HEK293 (cell line): ENCODE measurements at regions not wholly inside any gene's neighbourhood (a gene's known extent, or its start where the extent isn't known, plus 50 kb on each side); places are given as distances from the start of the nearest gene placed in this dataset.

ENCODE experiments used
- CTCF ChIA-PET: fragments of 350-600 bp; formaldehyde crosslinking; extraction: SDS; loops from one replicate; lab custom pipeline; 2021; ENCODE audit warnings: antibody characterized with exemption; lab: Yijun Ruan, JAX
- POLR2A ChIA-PET: fragments of 300-600 bp; formaldehyde crosslinking; extraction: SDS; loops from one replicate; lab custom pipeline; 2020; ENCODE audit warnings: antibody characterized with exemption, inconsistent platforms; lab: Yijun Ruan, JAX
- H3K27ac ChIP-seq: fragments of 200-500 bp; sonication (Bioruptor generic); 2 replicates; pipeline ENCODE4 v1.5.1; 2014; ENCODE audit warnings: low read depth, low read length, control low read depth, inconsistent platforms; ENCODE audit errors: extremely low read depth
- H3K36me3 ChIP-seq, 2 experiments: fragments of 200-500 bp in 1 of 2; sonication (Bioruptor generic) in 1 of 2; 1 replicate in 1 of 2; 2 replicates in 1 of 2; pipeline ENCODE4 v1.5.1; 2014 to 2017; ENCODE audit warnings: inconsistent platforms in 2 of 2, low read length in 2 of 2; ENCODE audit not compliant: control insufficient read depth in 2 of 2, insufficient read depth in 1 of 2
- H3K4me1 ChIP-seq: fragments of 200-500 bp; sonication (Bioruptor generic); 2 replicates; pipeline ENCODE4 v1.5.1; 2014; ENCODE audit warnings: mild to moderate bottlenecking, low read length, inconsistent platforms; ENCODE audit not compliant: control insufficient read depth, insufficient read depth
- H3K4me3 ChIP-seq: 2 replicates; pipeline ENCODE4 v1.5.1; 2011; ENCODE audit warnings: low read depth, mild to moderate bottlenecking, control low read depth, low read length, moderate library complexity
- H3K9me3 ChIP-seq: fragments of 200-500 bp; sonication (Bioruptor generic); 2 replicates; pipeline ENCODE4 v1.5.1; 2014; ENCODE audit warnings: low read depth, low read length, inconsistent platforms; ENCODE audit not compliant: control insufficient read depth, insufficient read depth
- BCL6B ChIP-seq: fragments of 450-650 bp; formaldehyde crosslinking; IDR thresholded peaks from 2 replicates; pipeline ENCODE4 v1.5.1; 2017; ENCODE audit warnings: missing biosample characterization, missing genetic modification characterization
- KLF1 ChIP-seq: fragments of 450-650 bp; formaldehyde crosslinking; IDR thresholded peaks from 2 replicates; pipeline ENCODE4 v1.5.1; 2016; ENCODE audit warnings: missing biosample characterization, missing genetic modification characterization
- MZF1 ChIP-seq: fragments of 450-650 bp; formaldehyde crosslinking; IDR thresholded peaks from 2 replicates; pipeline ENCODE4 v1.5.1; 2017; ENCODE audit warnings: missing biosample characterization, missing genetic modification characterization, borderline replicate concordance
- RBAK ChIP-seq: fragments of 450-650 bp; formaldehyde crosslinking; IDR thresholded peaks from 2 replicates; pipeline ENCODE4 v1.5.1; 2016; ENCODE audit warnings: missing biosample characterization, missing genetic modification characterization
- SCRT2 ChIP-seq: fragments of 450-650 bp; formaldehyde crosslinking; IDR thresholded peaks from 2 replicates; pipeline ENCODE4 v1.5.1; 2016; ENCODE audit warnings: missing biosample characterization, missing genetic modification characterization
- SP3 ChIP-seq: fragments of 450-650 bp; formaldehyde crosslinking; IDR thresholded peaks from 2 replicates; pipeline ENCODE4 v1.5.1; 2016; ENCODE audit warnings: missing biosample characterization, missing genetic modification characterization
- ZBTB17 ChIP-seq: fragments of 450-650 bp; formaldehyde crosslinking; IDR thresholded peaks from 2 replicates; pipeline ENCODE4 v1.5.1; 2016; ENCODE audit warnings: missing biosample characterization, missing genetic modification characterization
- ZBTB7A ChIP-seq: fragments of 450-650 bp; formaldehyde crosslinking; IDR thresholded peaks from 2 replicates; pipeline ENCODE4 v1.5.1; 2016; ENCODE audit warnings: low read depth, missing biosample characterization, missing genetic modification characterization
- ZEB2 ChIP-seq: fragments of 450-650 bp; formaldehyde crosslinking; IDR thresholded peaks from 2 replicates; pipeline ENCODE4 v1.5.1; 2016; ENCODE audit warnings: missing biosample characterization, missing genetic modification characterization
- ZFHX2 ChIP-seq: fragments of 450-650 bp; formaldehyde crosslinking; conservative IDR thresholded peaks from 2 replicates; pipeline ENCODE4 v1.5.1; 2016; ENCODE audit warnings: missing biosample characterization, missing genetic modification characterization
- ZFP37 ChIP-seq: fragments of 450-650 bp; formaldehyde crosslinking; IDR thresholded peaks from 2 replicates; pipeline ENCODE4 v1.5.1; 2016; ENCODE audit warnings: missing biosample characterization, missing genetic modification characterization
- ZFP41 ChIP-seq: fragments of 450-650 bp; formaldehyde crosslinking; IDR thresholded peaks from 2 replicates; pipeline ENCODE4 v1.5.1; 2016; ENCODE audit warnings: missing biosample characterization, missing genetic modification characterization, borderline replicate concordance
- ZNF114 ChIP-seq: fragments of 450-650 bp; formaldehyde crosslinking; IDR thresholded peaks from 2 replicates; pipeline ENCODE4 v1.5.0; 2017; ENCODE audit warnings: missing biosample characterization, missing genetic modification characterization
- ZNF174 ChIP-seq: fragments of 450-650 bp; formaldehyde crosslinking; IDR thresholded peaks from 2 replicates; pipeline ENCODE4 v1.5.0; 2017; ENCODE audit warnings: missing biosample characterization, mild to moderate bottlenecking, missing genetic modification characterization
- ZNF223 ChIP-seq: fragments of 450-650 bp; formaldehyde crosslinking; IDR thresholded peaks from 2 replicates; pipeline ENCODE4 v1.5.1; 2016; ENCODE audit warnings: missing biosample characterization, missing genetic modification characterization
- ZNF26 ChIP-seq: fragments of 450-650 bp; formaldehyde crosslinking; IDR thresholded peaks from 2 replicates; pipeline ENCODE4 v1.5.1; 2016; ENCODE audit warnings: missing biosample characterization, missing genetic modification characterization
- ZNF302 ChIP-seq: fragments of 450-650 bp; formaldehyde crosslinking; IDR thresholded peaks from 2 replicates; pipeline ENCODE4 v1.5.1; 2016; ENCODE audit warnings: missing biosample characterization, missing genetic modification characterization, low read depth
- ZNF324 ChIP-seq: fragments of 450-650 bp; formaldehyde crosslinking; IDR thresholded peaks from 2 replicates; pipeline ENCODE4 v1.5.1; 2016; ENCODE audit warnings: missing biosample characterization, missing genetic modification characterization
- ZNF341 ChIP-seq: fragments of 450-650 bp; formaldehyde crosslinking; IDR thresholded peaks from 2 replicates; pipeline ENCODE4; 2016; ENCODE audit warnings: low read depth, missing biosample characterization, missing genetic modification characterization
- ZNF362 ChIP-seq: fragments of 450-650 bp; formaldehyde crosslinking; IDR thresholded peaks from 2 replicates; pipeline ENCODE4 v1.5.1; 2016; ENCODE audit warnings: missing biosample characterization, missing genetic modification characterization
- ZNF416 ChIP-seq: fragments of 450-650 bp; formaldehyde crosslinking; IDR thresholded peaks from 2 replicates; pipeline ENCODE4 v1.5.1; 2016; ENCODE audit warnings: missing biosample characterization, missing genetic modification characterization
- ZNF473 ChIP-seq: fragments of 450-650 bp; formaldehyde crosslinking; IDR thresholded peaks from 2 replicates; pipeline ENCODE4 v1.5.1; 2017; ENCODE audit warnings: missing biosample characterization, missing genetic modification characterization
- ZNF548 ChIP-seq: fragments of 450-650 bp; formaldehyde crosslinking; IDR thresholded peaks from 2 replicates; pipeline ENCODE4 v1.5.1; 2016; ENCODE audit warnings: missing biosample characterization, missing genetic modification characterization
- ZNF571 ChIP-seq: fragments of 450-650 bp; formaldehyde crosslinking; IDR thresholded peaks from 2 replicates; pipeline ENCODE4 v1.5.0; 2017; ENCODE audit warnings: missing biosample characterization, missing genetic modification characterization
- ZNF629 ChIP-seq: fragments of 450-650 bp; formaldehyde crosslinking; IDR thresholded peaks from 2 replicates; pipeline ENCODE4 v1.5.1; 2017; ENCODE audit warnings: missing biosample characterization, missing genetic modification characterization
- ZNF654 ChIP-seq: fragments of 450-650 bp; formaldehyde crosslinking; IDR thresholded peaks from 2 replicates; pipeline ENCODE4 v1.5.1; 2016; ENCODE audit warnings: low read depth, missing biosample characterization, missing genetic modification characterization
- ZNF664 ChIP-seq: fragments of 450-650 bp; formaldehyde crosslinking; IDR thresholded peaks from 2 replicates; pipeline ENCODE4 v1.5.1; 2016; ENCODE audit warnings: missing biosample characterization, missing genetic modification characterization
- ZNF670 ChIP-seq: fragments of 450-650 bp; formaldehyde crosslinking; IDR thresholded peaks from 2 replicates; pipeline ENCODE4 v1.5.1; 2016; ENCODE audit warnings: missing biosample characterization, missing genetic modification characterization, low read depth
- ZNF692 ChIP-seq: fragments of 450-650 bp; formaldehyde crosslinking; IDR thresholded peaks from 2 replicates; pipeline ENCODE4 v1.5.1; 2016; ENCODE audit warnings: missing biosample characterization, missing genetic modification characterization

DNA sequence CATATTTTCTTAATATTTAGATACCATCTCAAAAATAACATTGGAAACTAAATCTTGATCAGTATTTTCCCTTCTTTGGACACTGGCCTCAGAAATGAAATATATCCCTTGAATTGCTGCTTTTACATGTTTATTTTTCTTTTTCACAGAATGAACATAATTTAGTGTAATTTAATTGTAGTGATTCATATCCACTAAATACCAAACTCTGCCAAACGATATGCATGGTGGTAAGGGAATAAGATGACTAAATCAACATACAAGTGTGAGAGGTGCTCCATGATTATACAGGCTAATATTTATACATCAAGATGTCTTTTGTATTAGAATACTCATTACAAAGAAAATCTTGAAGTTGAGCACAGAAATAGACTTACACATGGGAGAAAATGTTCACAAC is 216.8 kb upstream of the PACRGL start:
- CTCF ChIA-PET, result no interaction called here
- H3K4me3 ChIP-seq, result no peak overlapping the region
- TF ChIP-seq ZNF416, result no peak
- TF ChIP-seq SP3 (tag by site-specific recombination), result no peak
- TF ChIP-seq ZNF473 (tag by site-specific recombination), result no peak
- no peak for TF ChIP-seq ZNF548
- no peak for TF ChIP-seq ZNF324
- POLR2A ChIA-PET, result no interaction called here
- no peak overlapping the region for H3K27ac ChIP-seq
- H3K9me3 ChIP-seq, result no peaks in the 10 kb centered on the region
- peaks cover 0 to 56% of the 10 kb centered on the region in 2 experiments; a peak in 1 of 3 replicates for H3K36me3 ChIP-seq
- no peaks in the 10 kb centered on the region for H3K4me1 ChIP-seq

- no peak overlapping the region for H3K4me3 ChIP-seq
- H3K9me3 ChIP-seq, result no peaks in the 10 kb centered on the region
- H3K36me3 ChIP-seq, result peaks cover 4 to 65% of the 10 kb centered on the region in 2 experiments; a peak in 2 of 3 replicates
- TF ChIP-seq RBAK (tag by site-specific recombination), result no peak
- TF ChIP-seq KLF1 (tag by site-specific recombination), result no peak
- no peak for TF ChIP-seq ZFP41 (tag by site-specific recombination)
- no peak for TF ChIP-seq ZNF341 (tag by site-specific recombination)
- no peak for TF ChIP-seq ZFHX2 (tag by site-specific recombination)
- TF ChIP-seq ZBTB7A (tag by site-specific recombination), result no peak
- TF ChIP-seq ZNF664 (tag by site-specific recombination), result no peak
- TF ChIP-seq ZNF692 (tag by site-specific recombination), result no peak
- no peak for TF ChIP-seq ZNF302 (tag by site-specific recombination)
- no peak for TF ChIP-seq ZNF362 (tag by site-specific recombination)
- TF ChIP-seq ZFP37 (tag by site-specific recombination), result no peak
- H3K4me1 ChIP-seq, result no peaks in the 10 kb centered on the region
- H3K27ac ChIP-seq, result no peak overlapping the region
- CTCF ChIA-PET, result no interaction called here
- POLR2A ChIA-PET, result no interaction called here
Observed at GRCh38 chr4:20486433-20486832, 213.8 kb upstream of the PACRGL start.

DNA sequence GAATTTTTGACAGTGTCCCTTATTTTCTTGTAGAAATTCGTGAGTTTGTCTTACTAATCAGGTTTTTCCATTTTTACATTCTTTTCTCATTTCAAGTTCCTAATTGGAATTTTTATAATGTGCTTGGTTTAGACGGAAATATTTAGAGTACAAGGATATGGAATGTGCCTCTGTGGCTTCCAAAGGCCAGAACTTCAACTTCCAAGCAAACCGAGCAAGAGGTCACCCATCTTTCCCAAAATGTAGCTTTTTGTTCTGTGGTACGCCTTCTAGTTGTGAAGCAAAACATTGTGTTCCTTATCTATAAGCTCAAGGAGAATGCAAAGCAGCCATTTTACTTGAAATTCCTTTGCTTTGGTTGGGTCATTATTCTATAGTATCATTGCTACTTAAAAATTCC is 212.8 kb upstream of the PACRGL start:
- TF ChIP-seq ZNF223 (tag by site-specific recombination) (no peak), ZBTB17 (tag by site-specific recombination) (no peak), SCRT2 (tag by site-specific recombination) (no peak), BCL6B (tag by site-specific recombination) (no peak), ZNF26 (tag by site-specific recombination) (no peak), ZNF114 (tag by site-specific recombination) (no peak), ZNF654 (tag by site-specific recombination) (no peak), ZEB2 (tag by site-specific recombination) (no peak), ZNF571 (tag by site-specific recombination) (no peak), MZF1 (tag by site-specific recombination) (no peak), ZNF670 (tag by site-specific recombination) (no peak), ZNF174 (tag by site-specific recombination) (no peak), ZNF629 (tag by site-specific recombination) (no peak)
- no peak overlapping the region for H3K27ac ChIP-seq
- H3K4me1 ChIP-seq, result no peaks in the 10 kb centered on the region
- H3K4me3 ChIP-seq, result no peak overlapping the region
- ChIA-PET POLR2A (no interaction called here), CTCF (interaction anchor here (0.9 kb wide), 1 partner anchor 16 kb away, joined by 3 read pairs; no protein-coding TSS in a partner anchor)
- no peaks in the 10 kb centered on the region for H3K9me3 ChIP-seq
- H3K36me3 ChIP-seq, result peaks cover 4 to 75% of the 10 kb centered on the region in 2 experiments; a peak in 2 of 3 replicates
